CD8-positive, alpha-beta memory T cell (primary cell): ENCODE measurements at regions not wholly inside any gene's neighbourhood (a gene's known extent, or its start where the extent isn't known, plus 50 kb on each side); places are given as distances from the start of the nearest gene placed in this dataset.
A peak's percentile ranks its signal among the peaks of the same experiment; 100 is the strongest.

ENCODE experiments used
- CTCF ChIA-PET: fragments of 350-600 bp; sonication (Branson Sonifier 250); formaldehyde crosslinking; loops from one replicate; lab custom pipeline; 2021; ENCODE audit warnings: antibody characterized with exemption; lab: Charles Lee
- POLR2A ChIA-PET: fragments of 350-600 bp; sonication (Branson Sonifier 250); formaldehyde crosslinking; loops from one replicate; lab custom pipeline; 2021; ENCODE audit warnings: antibody characterized with exemption; lab: Charles Lee
- DNase-seq, 5 donors: peaks; one replicate each; pipeline versions ENCODE4 v3.0.0 to v3.0.0-alpha.2; 2020 to 2022; ENCODE audit warnings: mixed read lengths in 1 of 5
- H3K27ac ChIP-seq: one replicate; pipeline ENCODE4 v1.7.0; 2013; ENCODE audit warnings: low read depth, mild to moderate bottlenecking, low read length, moderate library complexity
- H3K27me3 ChIP-seq: 2 replicates; pipeline ENCODE4 v1.7.0; 2013; ENCODE audit warnings: low read length, mild to moderate bottlenecking; ENCODE audit not compliant: insufficient read depth, poor library complexity, severe bottlenecking
- H3K36me3 ChIP-seq: 2 replicates; pipeline ENCODE4 v1.7.0; 2013; ENCODE audit warnings: mild to moderate bottlenecking, low read length, moderate library complexity; ENCODE audit not compliant: insufficient read depth
- H3K4me1 ChIP-seq: 2 replicates; pipeline ENCODE4 v1.7.0; 2013; ENCODE audit warnings: mild to moderate bottlenecking, low read length, moderate library complexity; ENCODE audit not compliant: insufficient read depth
- H3K4me3 ChIP-seq: 2 replicates; pipeline ENCODE4 v1.7.0; 2013; ENCODE audit warnings: mild to moderate bottlenecking, low read length
- H3K9me3 ChIP-seq: 2 replicates; pipeline ENCODE4 v1.7.0; 2013; ENCODE audit warnings: mild to moderate bottlenecking, low read length
- H3K27ac Mint-ChIP-seq, 8 donors: one replicate each; pipeline ENCODE4 v1.8.0; 2020 to 2021; ENCODE audit warnings: mixed read lengths in 8 of 8, mild to moderate bottlenecking in 6 of 8, inconsistent platforms in 3 of 8, moderate library complexity in 3 of 8
- H3K27me3 Mint-ChIP-seq, 2 donors: one replicate each; pipeline ENCODE4 v1.8.0; 2020 to 2021; ENCODE audit warnings: mixed read lengths in 2 of 2, mild to moderate bottlenecking in 1 of 2, moderate library complexity in 1 of 2
- H3K36me3 Mint-ChIP-seq, 3 donors: one replicate each; pipeline ENCODE4 v1.8.0; 2020 to 2021; ENCODE audit warnings: mixed read lengths in 3 of 3, inconsistent platforms in 1 of 3, mild to moderate bottlenecking in 1 of 3
- H3K4me1 Mint-ChIP-seq, 3 donors: one replicate each; pipeline ENCODE4 v1.8.0; 2020 to 2021; ENCODE audit warnings: mixed read lengths in 3 of 3, inconsistent platforms in 1 of 3, mild to moderate bottlenecking in 1 of 3
- H3K4me3 Mint-ChIP-seq, 7 donors: one replicate each; pipeline ENCODE4 v1.8.0; 2020 to 2021; ENCODE audit warnings: mixed read lengths in 7 of 7, mild to moderate bottlenecking in 6 of 7, moderate library complexity in 4 of 7, inconsistent platforms in 2 of 7
- H3K9me3 Mint-ChIP-seq, 5 donors: one replicate each; pipeline ENCODE4 v1.8.0; 2020 to 2022; ENCODE audit warnings: mixed read lengths in 5 of 5, mild to moderate bottlenecking in 3 of 5, moderate library complexity in 2 of 5, inconsistent platforms in 1 of 5

DNA sequence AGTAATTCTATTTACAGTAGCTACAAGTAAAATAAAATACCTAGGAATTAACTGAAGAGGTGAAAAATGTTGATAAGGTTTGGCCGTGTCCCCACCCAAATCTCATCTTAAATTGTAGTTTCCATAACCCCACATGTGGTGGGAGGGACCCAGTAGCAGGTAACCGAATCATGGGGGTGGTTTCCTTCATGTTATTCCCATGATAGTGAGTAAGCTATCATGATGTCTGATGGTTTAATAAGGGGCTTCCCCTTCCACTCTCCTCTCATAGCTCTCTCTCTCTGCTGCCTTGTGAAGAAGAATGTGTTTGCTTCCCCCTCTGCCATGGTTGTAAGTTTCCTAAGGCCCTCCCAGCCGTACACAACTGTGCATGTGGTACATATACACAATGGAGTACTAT is 1170.7 kb downstream of the BCL11B start:
- no peak overlapping the region for H3K4me3 Mint-ChIP-seq
- POLR2A ChIA-PET, result interaction anchor here (0.7 kb wide), 1 partner anchor 91 kb away, joined by 3 read pairs; no protein-coding TSS in a partner anchor

DNA sequence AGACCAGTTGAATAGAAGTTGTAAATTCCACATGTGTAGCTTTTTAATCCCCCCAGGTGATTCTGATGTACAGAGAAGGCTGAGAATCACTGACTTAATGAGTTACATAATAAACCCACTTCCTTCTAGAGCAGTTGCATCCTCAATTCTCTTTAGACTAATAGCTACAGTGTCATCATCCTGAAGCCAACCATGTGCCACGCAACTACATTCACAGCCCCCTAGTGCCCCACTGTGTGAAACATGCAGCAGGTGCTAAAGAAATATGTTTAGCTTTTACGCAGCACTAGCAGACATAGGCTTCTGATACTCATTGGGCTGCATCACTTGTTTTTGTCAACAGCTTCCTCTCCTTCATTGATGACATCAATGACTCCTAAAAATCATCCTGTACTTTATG is 1168.3 kb downstream of the BCL11B start:
- peak in 3 of 5 donors; percentile 29 to 69 (median 52) for DNase-seq
- ChIA-PET POLR2A (no interaction called here), CTCF (no interaction called here)
- Histone ChIP-seq H3K27ac (no peak overlapping the region), H3K9me3 (no peaks in the 10 kb centered on the region), H3K27me3 (no peaks in the 10 kb centered on the region), H3K4me3 (no peak overlapping the region), H3K36me3 (no peaks in the 10 kb centered on the region), H3K4me1 (peaks cover 9% of the 10 kb centered on the region)
- no peaks in the 10 kb centered on the region for H3K27me3 Mint-ChIP-seq
- H3K27ac Mint-ChIP-seq, result no peak overlapping the region
- peaks cover 0 to 5% (median 0%) of the 10 kb centered on the region in 3 donors for H3K36me3 Mint-ChIP-seq
- peaks cover 7 to 21% (median 13%) of the 10 kb centered on the region in 3 donors for H3K4me1 Mint-ChIP-seq
- no peaks in the 10 kb centered on the region for H3K9me3 Mint-ChIP-seq
- no peak overlapping the region for H3K4me3 Mint-ChIP-seq

More for the DNA sequence above, 1170.7 kb downstream of the BCL11B start:
- no peak overlapping the region for H3K4me3 ChIP-seq
- CTCF ChIA-PET, result no interaction called here
- H3K27ac ChIP-seq, result no peak overlapping the region
- H3K4me1 ChIP-seq, result peaks cover 9% of the 10 kb centered on the region
- Mint-ChIP-seq H3K4me1 (peaks cover 7 to 21% (median 13%) of the 10 kb centered on the region in 3 donors), H3K27me3 (no peaks in the 10 kb centered on the region), H3K9me3 (no peaks in the 10 kb centered on the region), H3K36me3 (peaks cover 0 to 9% (median 0%) of the 10 kb centered on the region in 3 donors), H3K27ac (no peak overlapping the region)
- no peak for DNase-seq
- H3K36me3 ChIP-seq, result no peaks in the 10 kb centered on the region
- no peaks in the 10 kb centered on the region for H3K9me3 ChIP-seq
- H3K27me3 ChIP-seq, result no peaks in the 10 kb centered on the region

DNA sequence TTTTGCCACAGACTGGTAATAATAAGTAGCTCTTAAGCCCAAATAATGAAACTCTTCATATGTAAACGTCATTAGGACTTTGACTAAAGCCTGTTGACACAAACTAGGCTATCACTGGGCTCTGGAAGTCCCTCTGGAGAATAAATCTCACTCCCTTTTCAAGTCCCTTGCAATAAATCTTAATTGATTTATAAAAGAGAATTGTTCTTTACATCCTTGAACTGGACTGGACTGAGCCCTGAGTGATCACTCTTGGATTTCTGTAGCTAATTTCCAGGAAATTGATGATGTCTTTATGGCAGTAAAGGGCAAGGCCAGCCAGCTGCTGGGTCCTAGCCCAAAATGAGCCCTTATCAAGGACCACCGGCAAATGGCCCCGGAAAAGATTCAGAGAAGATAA is 1162.7 kb downstream of the BCL11B start:
- ChIA-PET POLR2A (no interaction called here), CTCF (interaction anchor here (0.9 kb wide), 1 partner anchor 16 kb away, joined by 3 read pairs; no protein-coding TSS in a partner anchor)
- no peaks in the 10 kb centered on the region for H3K27me3 ChIP-seq
- Mint-ChIP-seq H3K36me3 (no peaks in the 10 kb centered on the region), H3K4me1 (peaks cover under 1% of the 10 kb centered on the region in 3 donors), H3K27me3 (peaks cover 0 to 7% of the 10 kb centered on the region in 2 donors), H3K27ac (no peak overlapping the region), H3K4me3 (no peak overlapping the region), H3K9me3 (no peaks in the 10 kb centered on the region)
- no peaks in the 10 kb centered on the region for H3K4me1 ChIP-seq
- no peak overlapping the region for H3K27ac ChIP-seq
- H3K9me3 ChIP-seq, result no peaks in the 10 kb centered on the region
- H3K4me3 ChIP-seq, result no peak overlapping the region
- no peak for DNase-seq
- H3K36me3 ChIP-seq, result no peaks in the 10 kb centered on the region

DNA sequence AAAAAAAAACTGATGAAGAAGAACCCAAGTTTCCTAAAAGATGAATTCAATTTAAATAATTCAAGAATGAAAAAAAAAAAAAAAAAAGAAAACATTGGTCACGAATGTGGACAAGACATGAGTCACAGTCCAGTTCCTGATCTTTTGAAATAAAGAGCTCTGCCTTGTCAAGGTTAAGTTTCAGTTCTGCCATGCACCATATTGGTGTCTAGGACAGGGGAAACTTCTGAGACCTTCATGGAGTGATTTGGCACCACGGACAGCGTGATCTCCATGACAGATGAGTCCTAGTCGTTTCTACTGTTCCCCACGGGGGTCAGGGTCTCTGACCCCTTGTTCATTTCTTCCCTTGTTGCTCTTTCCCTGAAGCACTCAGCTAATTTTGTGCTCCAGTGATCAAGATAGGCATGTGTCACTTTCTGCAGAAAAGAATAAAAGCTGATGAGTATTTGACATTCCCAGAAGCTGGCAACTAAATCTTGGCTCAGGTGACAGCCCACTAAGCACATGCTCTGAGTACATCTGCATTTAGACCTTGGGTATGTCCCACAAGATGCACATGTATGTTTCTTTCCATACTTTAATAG is 1159.7 kb downstream of the BCL11B start:
- Histone ChIP-seq H3K4me3 (no peak overlapping the region), H3K36me3 (no peaks in the 10 kb centered on the region), H3K27me3 (no peaks in the 10 kb centered on the region), H3K27ac (no peak overlapping the region), H3K9me3 (no peaks in the 10 kb centered on the region), H3K4me1 (no peaks in the 10 kb centered on the region)
- POLR2A ChIA-PET, result interaction anchor here (0.6 kb wide), 1 partner anchor 294 kb away, joined by 8 read pairs; no protein-coding TSS in a partner anchor
- DNase-seq, result no peak
- Mint-ChIP-seq H3K4me3 (no peak overlapping the region), H3K9me3 (no peaks in the 10 kb centered on the region), H3K36me3 (peaks cover 0 to 6% (median 0%) of the 10 kb centered on the region in 3 donors), H3K4me1 (no peaks in the 10 kb centered on the region), H3K27me3 (peaks cover 0 to 7% of the 10 kb centered on the region in 2 donors), H3K27ac (peak overlapping the region in 1 of 8 donors; percentile 12)
- CTCF ChIA-PET, result interaction anchor here (1.2 kb wide), 1 partner anchor 9 kb away, joined by 3 read pairs; no protein-coding TSS in a partner anchor

DNA sequence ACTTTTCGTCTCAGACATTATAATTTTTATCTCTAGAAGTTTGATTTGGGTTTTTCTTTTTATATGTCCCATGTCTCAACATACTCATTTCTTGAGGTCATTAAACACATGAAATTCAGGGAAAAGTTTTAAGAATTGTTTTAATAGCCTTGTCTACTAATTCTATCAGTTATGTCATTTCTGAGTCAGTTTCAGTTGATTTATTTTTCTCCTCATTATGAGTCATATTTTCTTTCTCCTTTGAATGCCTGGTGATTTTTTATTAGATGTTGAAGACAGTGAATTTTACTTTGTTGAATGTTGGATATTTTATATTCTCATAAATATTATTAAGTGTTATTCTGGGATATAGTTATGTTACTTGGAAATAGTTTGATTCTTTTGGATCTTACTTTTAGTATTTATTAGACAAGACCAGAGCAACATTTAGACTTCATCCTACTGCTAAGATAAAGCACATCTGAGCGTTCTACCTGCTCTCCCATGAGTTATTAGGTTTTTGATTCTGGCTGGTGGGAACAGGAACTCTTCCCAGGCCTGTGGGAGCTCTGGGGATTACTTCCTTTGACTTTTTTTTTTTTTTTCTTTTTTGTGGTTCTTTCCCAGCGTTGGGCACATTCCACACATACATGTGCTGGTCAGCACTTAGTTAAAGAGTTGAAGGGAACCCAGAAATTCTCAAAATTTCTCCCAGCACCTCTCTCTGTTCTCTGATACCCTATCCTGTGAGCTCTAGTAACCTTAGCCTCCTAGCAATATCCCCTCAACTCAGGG is 1157.7 kb downstream of the BCL11B start:
- peak overlapping the region in 1 of 8 donors; percentile 40 for H3K27ac Mint-ChIP-seq
- H3K4me3 Mint-ChIP-seq, result no peak overlapping the region
- peaks cover 0 to 7% of the 10 kb centered on the region in 2 donors for H3K27me3 Mint-ChIP-seq
- peaks cover 0 to 12% (median 0%) of the 10 kb centered on the region in 3 donors for H3K36me3 Mint-ChIP-seq
- H3K27me3 ChIP-seq, result no peaks in the 10 kb centered on the region
- H3K4me3 ChIP-seq, result no peak overlapping the region
- no peaks in the 10 kb centered on the region for H3K4me1 Mint-ChIP-seq
- no peaks in the 10 kb centered on the region for H3K36me3 ChIP-seq
- H3K9me3 Mint-ChIP-seq, result no peaks in the 10 kb centered on the region
- ChIA-PET POLR2A (no interaction called here), CTCF (no interaction called here)
- no peaks in the 10 kb centered on the region for H3K9me3 ChIP-seq
- no peaks in the 10 kb centered on the region for H3K4me1 ChIP-seq
- DNase-seq, result no peak
- H3K27ac ChIP-seq, result no peak overlapping the region

DNA sequence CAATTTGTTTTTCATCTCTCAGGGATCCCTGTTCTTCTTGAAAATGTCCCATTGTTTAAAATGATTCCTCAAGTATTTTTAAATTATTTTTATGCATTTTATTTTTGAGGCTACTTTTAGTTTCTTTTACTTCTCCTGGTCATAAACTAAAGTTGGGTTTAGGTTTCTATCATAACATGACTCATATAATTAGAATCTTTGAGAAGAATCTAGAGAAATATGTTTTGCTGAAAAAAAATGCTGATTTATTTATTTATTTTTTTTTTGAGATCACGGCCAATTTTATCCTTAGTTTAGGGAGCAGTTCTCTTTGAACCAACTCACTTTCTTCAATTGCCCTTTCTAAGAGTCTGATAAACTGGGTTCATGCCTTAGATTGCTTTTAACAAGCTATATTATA is 1157.1 kb downstream of the BCL11B start:
- no peaks in the 10 kb centered on the region for H3K9me3 Mint-ChIP-seq
- Histone ChIP-seq H3K36me3 (no peaks in the 10 kb centered on the region), H3K4me3 (no peak overlapping the region), H3K4me1 (no peaks in the 10 kb centered on the region), H3K27me3 (no peaks in the 10 kb centered on the region), H3K9me3 (no peaks in the 10 kb centered on the region), H3K27ac (no peak overlapping the region)
- H3K27ac Mint-ChIP-seq, result no peak overlapping the region
- H3K4me3 Mint-ChIP-seq, result no peak overlapping the region
- peaks cover 0 to 4% of the 10 kb centered on the region in 2 donors for H3K27me3 Mint-ChIP-seq
- ChIA-PET CTCF (no interaction called here), POLR2A (no interaction called here)
- H3K4me1 Mint-ChIP-seq, result no peaks in the 10 kb centered on the region
- no peak for DNase-seq
- H3K36me3 Mint-ChIP-seq, result peaks cover 0 to 17% (median 0%) of the 10 kb centered on the region in 3 donors

DNA sequence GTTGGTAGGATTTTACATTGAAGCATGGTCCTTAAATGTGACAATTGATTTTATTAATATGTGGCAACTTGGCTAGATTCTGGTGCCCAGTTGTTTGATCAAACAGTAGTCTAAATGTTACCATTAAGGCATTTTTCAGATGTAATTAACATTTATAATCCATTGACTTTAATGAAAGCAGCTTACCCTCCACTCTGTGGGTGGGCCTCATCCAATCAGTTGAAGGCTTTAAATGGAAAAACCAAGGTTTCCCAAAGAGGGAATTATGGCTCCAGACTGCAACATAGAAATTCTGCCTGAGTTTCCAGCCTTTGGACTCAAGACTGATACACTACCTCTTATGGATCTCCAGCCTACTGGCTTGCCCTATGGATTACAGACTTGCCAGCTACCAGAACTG is 1153.2 kb downstream of the BCL11B start:
- no peak overlapping the region for H3K27ac Mint-ChIP-seq
- H3K27me3 Mint-ChIP-seq, result peaks cover 0 to 7% of the 10 kb centered on the region in 2 donors
- CTCF ChIA-PET, result no interaction called here
- H3K27me3 ChIP-seq, result no peaks in the 10 kb centered on the region
- no peaks in the 10 kb centered on the region for H3K9me3 ChIP-seq
- H3K9me3 Mint-ChIP-seq, result peaks cover 4 to 17% (median 11%) of the 10 kb centered on the region in 5 donors
- no peak overlapping the region for H3K27ac ChIP-seq
- peaks cover 9 to 23% (median 17%) of the 10 kb centered on the region in 3 donors for H3K4me1 Mint-ChIP-seq
- H3K4me3 ChIP-seq, result no peak overlapping the region
- no peak for DNase-seq
- no peak overlapping the region for H3K4me3 Mint-ChIP-seq
- peaks cover 0 to 35% (median 2%) of the 10 kb centered on the region in 3 donors for H3K36me3 Mint-ChIP-seq
- no peaks in the 10 kb centered on the region for H3K36me3 ChIP-seq
- peaks cover 8% of the 10 kb centered on the region for H3K4me1 ChIP-seq
- POLR2A ChIA-PET, result no interaction called here

DNA sequence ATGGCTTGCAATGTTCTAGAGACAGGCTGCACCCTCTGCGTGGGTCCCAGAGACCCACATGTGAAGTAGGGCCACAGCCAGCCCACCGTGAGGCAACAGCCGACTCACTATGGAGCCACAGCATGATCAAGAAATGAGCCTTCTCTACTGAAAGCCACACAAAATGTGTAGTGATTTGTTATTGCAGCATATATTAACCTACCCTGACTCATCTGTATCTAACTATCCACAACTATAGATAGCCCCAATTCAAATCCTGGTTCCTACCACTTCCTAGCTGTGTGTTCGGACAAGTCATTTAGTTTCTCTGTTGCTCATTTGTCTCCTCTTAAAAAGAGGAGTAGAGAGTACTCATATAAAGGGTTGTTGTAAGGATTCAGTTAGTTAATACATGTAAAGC is 1152.3 kb downstream of the BCL11B start:
- peaks cover 0 to 3% of the 10 kb centered on the region in 2 donors for H3K27me3 Mint-ChIP-seq
- H3K4me3 ChIP-seq, result no peak overlapping the region
- H3K4me1 ChIP-seq, result peaks cover 8% of the 10 kb centered on the region
- H3K27me3 ChIP-seq, result no peaks in the 10 kb centered on the region
- H3K9me3 Mint-ChIP-seq, result peaks cover 12 to 26% (median 17%) of the 10 kb centered on the region in 5 donors
- DNase-seq, result no peak
- no peak overlapping the region for H3K27ac ChIP-seq
- POLR2A ChIA-PET, result interaction anchor here (0.7 kb wide), 1 partner anchor 417 kb away, joined by 3 read pairs; no protein-coding TSS in a partner anchor
- H3K36me3 ChIP-seq, result no peaks in the 10 kb centered on the region
- H3K9me3 ChIP-seq, result no peaks in the 10 kb centered on the region
- CTCF ChIA-PET, result no interaction called here
- peaks cover 1 to 43% (median 2%) of the 10 kb centered on the region in 3 donors for H3K36me3 Mint-ChIP-seq
- peak overlapping the region in 1 of 7 donors; percentile 27 for H3K4me3 Mint-ChIP-seq
- H3K27ac Mint-ChIP-seq, result no peak overlapping the region
- peaks cover 10 to 23% (median 17%) of the 10 kb centered on the region in 3 donors for H3K4me1 Mint-ChIP-seq
